Chondrocyte (in vitro differentiated cells): ENCODE measurements at regions not wholly inside any gene's neighbourhood (a gene's known extent, or its start where the extent isn't known, plus 50 kb on each side); places are given as distances from the start of the nearest gene placed in this dataset.

Experiments used
- DNase-seq: peaks from one replicate; pipeline ENCODE4 v3.0.0; 2021; ENCODE audit warnings: mixed read lengths, low spot score
- H3K27ac Mint-ChIP-seq: one replicate; pipeline ENCODE4 v1.8.0; 2021; ENCODE audit warnings: mild to moderate bottlenecking, moderate library complexity, mixed read lengths; ENCODE audit not compliant: unreplicated experiment
- H3K27me3 Mint-ChIP-seq: 2 replicates; pipeline ENCODE4 v1.8.0; 2021; ENCODE audit warnings: low read depth, mixed read lengths
- H3K36me3 Mint-ChIP-seq: 2 replicates; pipeline ENCODE4 v1.8.0; 2021; ENCODE audit warnings: low read depth, mixed read lengths
- H3K4me1 Mint-ChIP-seq: 2 replicates; pipeline ENCODE4 v1.8.0; 2021; ENCODE audit warnings: low read depth, mild to moderate bottlenecking, mixed read lengths
- H3K4me3 Mint-ChIP-seq: one replicate; pipeline ENCODE4 v1.8.0; 2021; ENCODE audit warnings: mild to moderate bottlenecking, moderate library complexity, mixed read lengths; ENCODE audit not compliant: unreplicated experiment
- H3K9me3 Mint-ChIP-seq: 2 replicates; pipeline ENCODE4 v1.8.0; 2021; ENCODE audit warnings: low read depth, mixed read lengths
- TF ChIP-seq, protein P1 (sequence below): fragments of 200-600 bp; sonication (generic); IDR thresholded peaks from 2 replicates; pipeline ENCODE4 v1.5.0; 2021; ENCODE audit warnings: antibody characterized with exemption, mild to moderate bottlenecking, moderate library complexity

DNA sequence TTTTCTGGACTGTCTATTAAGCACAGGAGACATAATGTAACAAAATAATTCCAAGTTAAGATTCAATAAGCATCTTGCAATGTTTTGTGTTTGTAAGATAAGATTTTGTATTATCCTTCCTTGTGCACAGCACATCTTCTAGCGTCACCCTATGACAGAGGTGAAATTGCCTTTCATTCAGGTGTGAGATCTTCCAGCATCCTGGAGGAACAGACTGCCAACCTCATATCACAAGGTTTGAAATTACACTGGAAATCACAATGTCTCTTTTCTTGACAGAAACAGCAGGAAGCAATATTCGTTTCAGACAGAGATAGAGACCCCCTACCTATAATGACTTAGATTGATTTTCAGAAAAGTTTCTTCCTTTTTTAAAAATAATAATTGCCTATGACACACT lies 668.6 kb downstream of the GABRG1 start:
- peaks cover 4% of the 10 kb centered on the region for H3K9me3 Mint-ChIP-seq
- TF ChIP-seq, protein P1, sequence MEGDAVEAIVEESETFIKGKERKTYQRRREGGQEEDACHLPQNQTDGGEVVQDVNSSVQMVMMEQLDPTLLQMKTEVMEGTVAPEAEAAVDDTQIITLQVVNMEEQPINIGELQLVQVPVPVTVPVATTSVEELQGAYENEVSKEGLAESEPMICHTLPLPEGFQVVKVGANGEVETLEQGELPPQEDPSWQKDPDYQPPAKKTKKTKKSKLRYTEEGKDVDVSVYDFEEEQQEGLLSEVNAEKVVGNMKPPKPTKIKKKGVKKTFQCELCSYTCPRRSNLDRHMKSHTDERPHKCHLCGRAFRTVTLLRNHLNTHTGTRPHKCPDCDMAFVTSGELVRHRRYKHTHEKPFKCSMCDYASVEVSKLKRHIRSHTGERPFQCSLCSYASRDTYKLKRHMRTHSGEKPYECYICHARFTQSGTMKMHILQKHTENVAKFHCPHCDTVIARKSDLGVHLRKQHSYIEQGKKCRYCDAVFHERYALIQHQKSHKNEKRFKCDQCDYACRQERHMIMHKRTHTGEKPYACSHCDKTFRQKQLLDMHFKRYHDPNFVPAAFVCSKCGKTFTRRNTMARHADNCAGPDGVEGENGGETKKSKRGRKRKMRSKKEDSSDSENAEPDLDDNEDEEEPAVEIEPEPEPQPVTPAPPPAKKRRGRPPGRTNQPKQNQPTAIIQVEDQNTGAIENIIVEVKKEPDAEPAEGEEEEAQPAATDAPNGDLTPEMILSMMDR: no peak
- peaks cover 3% of the 10 kb centered on the region for H3K27me3 Mint-ChIP-seq
- H3K4me3 Mint-ChIP-seq: no peak overlapping the region
- H3K4me1 Mint-ChIP-seq: no peaks in the 10 kb centered on the region
- DNase-seq: no peak
- no peaks in the 10 kb centered on the region for H3K36me3 Mint-ChIP-seq
- H3K27ac Mint-ChIP-seq: no peak overlapping the region

DNA sequence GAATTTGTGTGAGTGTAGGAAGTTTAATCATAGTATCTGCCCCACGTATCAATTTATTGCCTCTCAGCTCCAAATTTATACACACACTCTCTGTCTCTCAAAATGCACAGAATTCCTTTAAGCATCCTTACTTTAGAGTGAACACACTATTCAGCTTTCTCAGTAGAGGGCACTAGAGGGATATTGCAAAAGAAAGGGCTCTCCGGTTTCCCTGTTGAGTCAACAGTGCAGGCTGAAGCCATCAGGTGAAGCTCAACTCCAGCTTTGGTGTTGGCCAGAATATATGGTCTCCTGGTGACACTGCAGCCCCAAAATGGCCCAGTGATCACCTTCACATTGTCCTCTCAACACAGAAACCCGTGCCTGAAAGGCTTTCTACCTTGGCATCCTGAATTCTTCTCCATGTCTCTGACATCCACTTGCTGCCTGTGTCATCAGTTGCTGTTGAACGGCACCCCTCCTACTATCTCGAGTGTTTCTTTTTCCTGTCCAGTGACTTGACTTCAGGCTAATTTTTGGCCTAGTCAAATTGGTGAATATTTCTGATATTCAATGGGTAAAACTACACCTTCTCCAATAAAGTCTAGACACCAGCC lies 670.5 kb downstream of the GABRG1 start:
- Mint-ChIP-seq H3K9me3 (no peaks in the 10 kb centered on the region), H3K36me3 (no peaks in the 10 kb centered on the region), H3K27ac (no peak overlapping the region), H3K4me3 (no peak overlapping the region), H3K27me3 (peaks cover 3% of the 10 kb centered on the region), H3K4me1 (no peaks in the 10 kb centered on the region)
- TF ChIP-seq, protein P1: peak; percentile 75
- no peak for DNase-seq

DNA sequence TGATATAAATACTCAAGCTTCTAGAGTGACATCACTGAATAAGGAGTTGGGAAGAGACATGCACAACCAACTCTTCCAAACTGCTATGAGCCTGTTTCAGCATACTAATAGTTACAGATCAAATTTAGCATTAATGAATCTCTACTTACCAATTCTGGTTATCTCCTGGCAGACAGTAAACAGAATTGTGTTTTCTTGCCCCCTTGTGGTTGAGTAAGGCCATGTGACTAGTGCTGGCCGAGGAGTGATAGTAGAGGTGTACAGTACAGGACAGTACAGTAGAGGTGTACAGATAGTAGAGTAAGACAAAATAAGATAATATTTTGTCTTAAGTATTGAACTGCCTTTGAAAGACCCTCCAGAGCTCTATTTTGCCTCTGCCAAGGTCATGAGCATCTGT lies 681.4 kb downstream of the GABRG1 start:
- Mint-ChIP-seq H3K4me1 (no peaks in the 10 kb centered on the region), H3K9me3 (no peaks in the 10 kb centered on the region), H3K36me3 (no peaks in the 10 kb centered on the region), H3K4me3 (no peak overlapping the region), H3K27me3 (peaks cover 2% of the 10 kb centered on the region), H3K27ac (no peak overlapping the region)
- TF ChIP-seq, protein P1: peak; percentile 45
- DNase-seq: no peak

DNA sequence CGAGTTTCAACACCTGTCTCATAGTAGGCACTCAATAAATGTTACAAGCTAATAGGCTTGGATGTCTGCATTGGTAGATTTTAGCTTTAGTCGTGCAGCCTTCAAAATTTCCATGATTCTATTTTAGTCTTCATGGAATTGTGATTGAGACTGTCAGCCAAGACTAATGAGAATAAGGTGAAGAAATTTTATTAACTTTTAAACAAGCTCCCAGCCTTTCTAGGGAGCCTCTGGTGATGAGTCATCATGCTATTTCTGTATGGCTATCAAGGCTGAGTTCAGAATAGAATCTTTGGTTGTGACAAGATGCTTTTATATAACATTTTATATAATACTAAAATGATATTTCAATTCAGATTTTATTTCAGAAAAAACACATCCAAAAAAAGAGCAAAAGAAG lies 685.8 kb downstream of the GABRG1 start:
- no peaks in the 10 kb centered on the region for H3K9me3 Mint-ChIP-seq
- H3K36me3 Mint-ChIP-seq: no peaks in the 10 kb centered on the region
- TF ChIP-seq, protein P1: no peak
- no peak for DNase-seq
- H3K4me3 Mint-ChIP-seq: no peak overlapping the region
- no peaks in the 10 kb centered on the region for H3K4me1 Mint-ChIP-seq
- no peak overlapping the region for H3K27ac Mint-ChIP-seq
- peaks cover 2% of the 10 kb centered on the region for H3K27me3 Mint-ChIP-seq

DNA sequence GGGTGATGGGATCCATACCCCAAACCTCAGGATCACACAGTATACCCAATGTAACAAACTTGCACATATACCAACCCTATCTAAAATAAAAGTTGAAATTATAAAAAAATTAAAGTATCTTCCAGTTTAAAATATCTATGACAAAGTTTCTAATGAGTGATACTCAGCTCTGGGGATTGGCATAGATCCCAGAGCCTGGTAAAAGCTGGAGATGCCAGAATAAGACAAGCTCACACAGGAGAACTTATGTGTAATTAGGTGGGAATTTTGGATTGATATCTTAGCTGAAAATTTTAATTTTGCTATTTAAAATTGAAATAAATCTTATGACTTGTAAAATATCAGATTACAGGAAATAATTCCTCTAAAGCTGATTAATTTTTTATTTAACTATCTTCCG lies 686.5 kb downstream of the GABRG1 start:
- no peak overlapping the region for H3K27ac Mint-ChIP-seq
- no peaks in the 10 kb centered on the region for H3K36me3 Mint-ChIP-seq
- no peak for DNase-seq
- TF ChIP-seq, protein P1: no peak
- no peaks in the 10 kb centered on the region for H3K9me3 Mint-ChIP-seq
- H3K4me1 Mint-ChIP-seq: no peaks in the 10 kb centered on the region
- no peak overlapping the region for H3K4me3 Mint-ChIP-seq
- peaks cover 1% of the 10 kb centered on the region for H3K27me3 Mint-ChIP-seq
